ENCODE measurements at regions not wholly inside any gene's neighbourhood (a gene's known extent, or its start where the extent isn't known, plus 50 kb on each side); places are given as distances from the start of the nearest gene placed in this dataset.

DNA sequence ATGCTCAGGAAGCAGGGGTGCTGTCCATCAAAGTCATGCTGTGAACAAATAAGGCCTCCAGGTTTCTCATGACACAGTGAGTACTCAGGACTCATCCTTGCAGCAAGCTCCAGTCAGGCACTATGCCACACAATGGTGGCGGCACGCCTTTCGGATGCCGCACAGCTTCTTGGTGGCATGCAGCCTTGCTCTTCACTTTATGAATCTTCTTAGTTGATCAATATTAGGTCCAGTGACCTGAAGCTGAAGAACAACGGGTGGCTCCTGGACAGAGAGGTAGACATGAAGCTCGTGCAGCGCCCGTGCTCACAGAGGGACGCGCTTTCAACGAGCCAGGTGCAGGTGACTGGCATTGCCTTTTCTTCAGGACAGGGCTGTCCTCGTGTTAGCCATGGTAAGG lies 653.0 kb upstream of the MGMT start (continued):
- TF ChIP-seq, protein P1, sequence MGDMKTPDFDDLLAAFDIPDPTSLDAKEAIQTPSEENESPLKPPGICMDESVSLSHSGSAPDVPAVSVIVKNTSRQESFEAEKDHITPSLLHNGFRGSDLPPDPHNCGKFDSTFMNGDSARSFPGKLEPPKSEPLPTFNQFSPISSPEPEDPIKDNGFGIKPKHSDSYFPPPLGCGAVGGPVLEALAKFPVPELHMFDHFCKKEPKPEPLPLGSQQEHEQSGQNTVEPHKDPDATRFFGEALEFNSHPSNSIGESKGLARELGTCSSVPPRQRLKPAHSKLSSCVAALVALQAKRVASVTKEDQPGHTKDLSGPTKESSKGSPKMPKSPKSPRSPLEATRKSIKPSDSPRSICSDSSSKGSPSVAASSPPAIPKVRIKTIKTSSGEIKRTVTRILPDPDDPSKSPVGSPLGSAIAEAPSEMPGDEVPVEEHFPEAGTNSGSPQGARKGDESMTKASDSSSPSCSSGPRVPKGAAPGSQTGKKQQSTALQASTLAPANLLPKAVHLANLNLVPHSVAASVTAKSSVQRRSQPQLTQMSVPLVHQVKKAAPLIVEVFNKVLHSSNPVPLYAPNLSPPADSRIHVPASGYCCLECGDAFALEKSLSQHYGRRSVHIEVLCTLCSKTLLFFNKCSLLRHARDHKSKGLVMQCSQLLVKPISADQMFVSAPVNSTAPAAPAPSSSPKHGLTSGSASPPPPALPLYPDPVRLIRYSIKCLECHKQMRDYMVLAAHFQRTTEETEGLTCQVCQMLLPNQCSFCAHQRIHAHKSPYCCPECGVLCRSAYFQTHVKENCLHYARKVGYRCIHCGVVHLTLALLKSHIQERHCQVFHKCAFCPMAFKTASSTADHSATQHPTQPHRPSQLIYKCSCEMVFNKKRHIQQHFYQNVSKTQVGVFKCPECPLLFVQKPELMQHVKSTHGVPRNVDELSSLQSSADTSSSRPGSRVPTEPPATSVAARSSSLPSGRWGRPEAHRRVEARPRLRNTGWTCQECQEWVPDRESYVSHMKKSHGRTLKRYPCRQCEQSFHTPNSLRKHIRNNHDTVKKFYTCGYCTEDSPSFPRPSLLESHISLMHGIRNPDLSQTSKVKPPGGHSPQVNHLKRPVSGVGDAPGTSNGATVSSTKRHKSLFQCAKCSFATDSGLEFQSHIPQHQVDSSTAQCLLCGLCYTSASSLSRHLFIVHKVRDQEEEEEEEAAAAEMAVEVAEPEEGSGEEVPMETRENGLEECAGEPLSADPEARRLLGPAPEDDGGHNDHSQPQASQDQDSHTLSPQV (IDR thresholded peaks at IDR 0.05), result no peak
- TF ChIP-seq TCF7 (IDR thresholded peaks at IDR 0.05; ENCODE audit: borderline replicate concordance) (no peak), PHF21A (IDR thresholded peaks at IDR 0.05; ENCODE audit: borderline replicate concordance, low read depth) (no peak)

DNA sequence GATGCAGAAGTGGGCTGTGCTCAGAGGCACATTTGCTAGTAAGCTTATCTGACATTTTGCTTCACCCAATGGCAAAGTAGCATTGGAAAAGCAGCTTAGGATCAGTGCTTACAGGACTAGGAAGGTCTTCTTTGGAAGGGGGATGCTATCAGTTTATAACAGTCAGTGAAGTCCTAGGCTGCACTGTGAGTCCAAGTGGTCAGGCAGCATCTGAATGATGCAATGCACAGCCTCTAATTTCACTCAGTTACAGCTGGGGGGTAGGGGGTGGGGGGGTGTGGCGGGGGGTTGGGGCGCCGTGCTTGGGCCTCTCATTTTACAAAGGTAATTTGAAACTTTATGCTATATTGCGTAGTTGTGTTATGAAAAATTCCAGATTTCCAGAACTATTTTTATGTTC lies 652.3 kb upstream of the MGMT start:
- in situ Hi-C loops (cut with MboI) (no loop called here), intact Hi-C loops (cut with micrococcal nuclease) (no loop called here)
- no peaks in the 10 kb centered on the region for H3K9me3 ChIP-seq (replicated peaks; ENCODE audit: control insufficient read depth, insufficient read depth, low read depth, low read length)
- no TSS peak for BruUV-seq (replicated peaks)
- H3K27me3 ChIP-seq (ENCODE audit: control insufficient read depth in 2 of 2, insufficient read depth in 2 of 2, low read length in 2 of 2), result peaks cover 2 to 7% of the 10 kb centered on the region in 2 experiments; a peak in 3 of 5 replicates
- DNase-seq (ENCODE audit: extremely low read depth in 1 of 4, low spot score in 3 of 4) (no peak), ATAC-seq (no peak), FAIRE-seq (no peak)
- H3K4me3 ChIP-seq, result no peak overlapping the region
- H3K4me2 ChIP-seq (ENCODE audit: insufficient read depth, low read length), result no peak overlapping the region
- H3K9me1 ChIP-seq (ENCODE audit: control insufficient read depth, insufficient read depth, low read length), result no peaks in the 10 kb centered on the region
- H3K36me3 ChIP-seq (ENCODE audit: control insufficient read depth, insufficient read depth, low read length), result no peaks in the 10 kb centered on the region
- H2AFZ ChIP-seq (ENCODE audit: low read depth, low read length), result no peak overlapping the region
- no peaks in the 10 kb centered on the region for H3K79me2 ChIP-seq (ENCODE audit: control insufficient read depth, insufficient read depth, low read length)
- H4K20me1 ChIP-seq (replicated peaks; ENCODE audit: control insufficient read depth, insufficient read depth, low read length), result no peaks in the 10 kb centered on the region
- WGBS (ENCODE audit: insufficient coverage, low coverage, missing lambda C conversion rate), result 0% methylated on average over 2 of the region's 4 CpGs
- no peak overlapping the region for H3K27ac ChIP-seq (ENCODE audit: extremely low read depth, low read depth, low read length)
- ChIA-PET POLR2A (interaction anchor here (0.7 kb wide), 1 partner anchor 18 kb away, joined by 3 read pairs; no protein-coding TSS in a partner anchor), CTCF (ENCODE audit: low intra/inter-chr PET ratio) (no interaction called here)
- no peaks in the 10 kb centered on the region for H3K4me1 ChIP-seq (replicated peaks in 1 of 2; ENCODE audit: control insufficient read depth in 2 of 2, insufficient read depth in 2 of 2, low read length in 2 of 2)
- no peak overlapping the region for H3K9ac ChIP-seq (ENCODE audit: insufficient read depth in 1 of 2, low read depth in 2 of 2, low read length in 2 of 2)
- no peak for TF ChIP-seq SMAD4 (CRISPR knock-in tag; conservative IDR thresholded peaks at IDR 0.05)
- no peak for TF ChIP-seq ZNF354B (CRISPR knock-in tag; IDR thresholded peaks at IDR 0.05)
- TF ChIP-seq DNMT1 (IDR thresholded peaks at IDR 0.05), result no peak
- no peak for TF ChIP-seq HOMEZ (CRISPR knock-in tag; IDR thresholded peaks at IDR 0.05)
- no peak for TF ChIP-seq ZNF324 (CRISPR knock-in tag; IDR thresholded peaks at IDR 0.05)
- no peak for TF ChIP-seq HDAC3 (IDR thresholded peaks at IDR 0.05; ENCODE audit: borderline replicate concordance, partially characterized antibody)
- TF ChIP-seq, protein P2, sequence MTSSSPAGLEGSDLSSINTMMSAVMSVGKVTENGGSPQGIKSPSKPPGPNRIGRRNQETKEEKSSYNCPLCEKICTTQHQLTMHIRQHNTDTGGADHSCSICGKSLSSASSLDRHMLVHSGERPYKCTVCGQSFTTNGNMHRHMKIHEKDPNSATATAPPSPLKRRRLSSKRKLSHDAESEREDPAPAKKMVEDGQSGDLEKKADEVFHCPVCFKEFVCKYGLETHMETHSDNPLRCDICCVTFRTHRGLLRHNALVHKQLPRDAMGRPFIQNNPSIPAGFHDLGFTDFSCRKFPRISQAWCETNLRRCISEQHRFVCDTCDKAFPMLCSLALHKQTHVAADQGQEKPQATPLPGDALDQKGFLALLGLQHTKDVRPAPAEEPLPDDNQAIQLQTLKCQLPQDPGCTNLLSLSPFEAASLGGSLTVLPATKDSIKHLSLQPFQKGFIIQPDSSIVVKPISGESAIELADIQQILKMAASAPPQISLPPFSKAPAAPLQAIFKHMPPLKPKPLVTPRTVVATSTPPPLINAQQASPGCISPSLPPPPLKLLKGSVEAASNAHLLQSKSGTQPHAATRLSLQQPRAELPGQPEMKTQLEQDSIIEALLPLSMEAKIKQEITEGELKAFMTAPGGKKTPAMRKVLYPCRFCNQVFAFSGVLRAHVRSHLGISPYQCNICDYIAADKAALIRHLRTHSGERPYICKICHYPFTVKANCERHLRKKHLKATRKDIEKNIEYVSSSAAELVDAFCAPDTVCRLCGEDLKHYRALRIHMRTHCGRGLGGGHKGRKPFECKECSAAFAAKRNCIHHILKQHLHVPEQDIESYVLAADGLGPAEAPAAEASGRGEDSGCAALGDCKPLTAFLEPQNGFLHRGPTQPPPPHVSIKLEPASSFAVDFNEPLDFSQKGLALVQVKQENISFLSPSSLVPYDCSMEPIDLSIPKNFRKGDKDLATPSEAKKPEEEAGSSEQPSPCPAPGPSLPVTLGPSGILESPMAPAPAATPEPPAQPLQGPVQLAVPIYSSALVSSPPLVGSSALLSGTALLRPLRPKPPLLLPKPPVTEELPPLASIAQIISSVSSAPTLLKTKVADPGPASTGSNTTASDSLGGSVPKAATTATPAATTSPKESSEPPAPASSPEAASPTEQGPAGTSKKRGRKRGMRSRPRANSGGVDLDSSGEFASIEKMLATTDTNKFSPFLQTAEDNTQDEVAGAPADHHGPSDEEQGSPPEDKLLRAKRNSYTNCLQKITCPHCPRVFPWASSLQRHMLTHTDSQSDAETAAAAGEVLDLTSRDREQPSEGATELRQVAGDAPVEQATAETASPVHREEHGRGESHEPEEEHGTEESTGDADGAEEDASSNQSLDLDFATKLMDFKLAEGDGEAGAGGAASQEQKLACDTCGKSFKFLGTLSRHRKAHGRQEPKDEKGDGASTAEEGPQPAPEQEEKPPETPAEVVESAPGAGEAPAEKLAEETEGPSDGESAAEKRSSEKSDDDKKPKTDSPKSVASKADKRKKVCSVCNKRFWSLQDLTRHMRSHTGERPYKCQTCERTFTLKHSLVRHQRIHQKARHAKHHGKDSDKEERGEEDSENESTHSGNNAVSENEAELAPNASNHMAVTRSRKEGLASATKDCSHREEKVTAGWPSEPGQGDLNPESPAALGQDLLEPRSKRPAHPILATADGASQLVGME (CRISPR knock-in tag; IDR thresholded peaks at IDR 0.05), result no peak
- TF ChIP-seq NFRKB (IDR thresholded peaks at IDR 0.05; ENCODE audit: low read depth), result no peak

Measured in K562 (cell line).